Iris pigment epithelial cell (primary cell): ENCODE measurements at regions not wholly inside any gene's neighbourhood (a gene's known extent, or its start where the extent isn't known, plus 50 kb on each side); places are given as distances from the start of the nearest gene placed in this dataset.
"Not testable (repeated sequence)": the region's sequence is repeated elsewhere in the genome, so short reads cannot be mapped to it uniquely, and the experiment has no call there.

ENCODE experiments used
- DNase-seq: peaks from one replicate; pipeline ENCODE4 v3.0.0-alpha.2; 2011; ENCODE audit warnings: low read depth

- DNase-seq, result no peak
Measured at GRCh38 chr2:2586931-2587330, 255.9 kb upstream of the MYT1L start.

DNA sequence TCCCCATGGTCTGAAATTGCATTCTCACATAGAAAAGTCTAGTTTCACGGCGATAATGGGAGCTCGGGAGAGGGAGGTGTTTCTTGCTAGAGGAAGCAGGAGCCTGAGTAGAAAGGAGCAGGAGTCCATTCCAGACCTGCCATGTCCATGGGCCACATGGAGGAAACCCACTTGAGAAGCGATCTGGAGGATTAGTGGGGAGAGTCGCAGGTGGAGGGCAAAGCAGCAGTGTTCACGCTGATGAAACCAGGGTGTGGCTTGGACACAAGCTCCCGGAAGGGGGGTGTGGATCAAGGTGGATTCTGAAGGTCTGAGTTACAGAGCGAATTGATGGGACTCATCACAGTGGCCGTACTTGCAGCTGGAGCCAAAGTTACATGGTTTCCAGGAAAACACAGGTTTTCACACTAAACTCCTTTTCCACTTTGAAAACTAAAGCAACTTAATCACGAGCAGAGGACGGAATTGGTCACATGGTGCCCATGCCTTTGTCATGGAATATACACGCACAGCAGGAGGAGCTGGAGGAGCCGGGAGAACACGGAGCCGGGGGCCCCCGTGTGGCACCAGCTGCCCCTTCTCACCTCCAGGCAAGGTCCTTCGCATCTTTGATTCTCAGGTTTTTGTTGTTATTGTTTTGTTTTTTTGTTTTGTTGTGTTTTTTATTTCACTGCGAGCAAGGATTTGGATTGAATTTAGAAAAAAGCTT is 255.1 kb upstream of the MYT1L start:
- no peak for DNase-seq

- DNase-seq, result no peak
Measured at GRCh38 chr2:2582998-2583545, 252.0 kb upstream of the MYT1L start.

GRCh38 chr2:2581331-2582159 is 250.5 kb upstream of the MYT1L start:
- no peak for DNase-seq

GRCh38 chr2:2580841-2581240 is 249.8 kb upstream of the MYT1L start:
- not testable (repeated sequence) for DNase-seq

DNA sequence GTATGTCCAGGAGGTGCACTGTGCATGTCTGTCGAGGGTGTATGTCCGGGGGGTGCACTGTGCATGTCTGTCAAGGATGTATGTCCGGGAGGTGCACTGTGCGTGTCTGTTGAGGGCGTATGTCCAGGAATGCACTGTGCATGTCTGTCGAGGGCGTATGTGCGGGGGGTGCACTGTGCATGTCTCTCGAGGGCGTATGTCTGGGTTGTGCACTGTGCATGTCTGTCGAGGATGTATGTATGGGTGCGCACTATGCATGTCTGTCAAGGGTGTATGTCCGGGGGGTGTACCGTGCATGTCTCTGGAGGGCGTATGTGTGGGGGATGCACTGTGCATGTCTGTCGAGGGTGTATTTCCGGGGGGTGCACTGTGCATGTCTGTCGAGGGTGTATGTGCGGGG is 249.3 kb upstream of the MYT1L start:
- DNase-seq, result no peak

DNA sequence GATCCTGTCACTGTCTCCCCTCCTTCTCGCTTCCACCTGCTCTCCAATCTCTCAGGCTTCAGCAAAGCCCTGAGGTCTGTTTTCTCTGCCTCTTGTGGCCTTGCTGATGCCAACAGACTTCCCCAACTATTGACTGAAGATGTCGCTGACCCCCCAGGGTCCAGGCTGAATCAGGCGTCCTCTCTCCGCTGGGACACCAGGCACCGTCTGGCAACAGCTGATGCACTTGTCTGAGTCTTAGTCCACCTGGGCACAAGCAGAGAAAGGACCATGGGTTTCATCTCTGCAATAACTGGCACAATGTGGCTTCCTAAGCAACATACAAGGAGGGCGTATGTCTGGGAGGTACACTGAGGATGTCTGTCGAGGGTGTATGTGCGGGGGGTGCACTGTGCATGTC is 248.7 kb upstream of the MYT1L start:
- DNase-seq, result no peak

DNA sequence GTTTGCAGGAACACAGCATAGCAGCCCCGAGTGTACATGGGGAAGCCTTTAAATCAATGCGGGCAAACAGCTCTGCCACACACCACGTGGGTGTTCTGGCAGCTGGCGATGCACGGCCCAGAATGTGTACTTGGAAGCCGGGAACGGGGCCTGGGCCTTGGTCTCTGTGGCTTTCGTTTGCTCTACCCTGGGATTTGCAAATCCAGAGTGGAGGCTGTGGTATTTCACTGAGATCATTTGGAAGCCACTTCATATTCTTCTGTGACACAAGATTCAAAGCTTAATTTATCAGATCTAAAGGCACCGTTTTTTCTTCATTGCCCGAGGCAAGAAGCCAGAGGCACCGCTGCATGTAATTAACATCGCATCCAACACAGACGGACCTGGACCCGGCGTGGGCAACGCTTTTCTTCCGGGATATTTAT is 246.3 kb upstream of the MYT1L start:
- no peak for DNase-seq

DNA sequence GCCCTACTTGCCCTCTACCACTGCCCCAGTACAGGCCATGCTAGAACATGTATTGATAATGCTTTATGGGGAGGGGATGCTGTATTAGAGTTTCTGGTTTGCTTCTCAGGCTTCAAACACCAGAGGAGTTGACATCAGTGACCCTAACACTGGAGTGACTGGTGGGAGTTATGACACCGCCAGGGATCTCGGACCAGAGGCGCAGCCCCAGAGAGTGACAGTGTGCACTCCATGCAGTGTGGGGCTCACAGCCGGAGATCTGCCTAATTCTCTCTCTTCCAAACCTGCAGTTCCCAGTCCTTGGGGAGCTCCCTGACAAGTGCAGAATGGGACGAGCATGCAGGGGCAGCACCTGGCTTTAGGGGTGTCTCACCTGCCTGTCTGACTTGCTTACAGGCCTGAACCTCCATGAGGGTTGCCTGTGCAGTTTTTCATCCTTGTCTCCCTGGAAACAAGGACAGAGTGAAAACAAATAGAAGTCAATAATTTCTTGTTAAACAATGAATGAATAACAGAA is 244.9 kb upstream of the MYT1L start:
- DNase-seq, result no peak

DNA sequence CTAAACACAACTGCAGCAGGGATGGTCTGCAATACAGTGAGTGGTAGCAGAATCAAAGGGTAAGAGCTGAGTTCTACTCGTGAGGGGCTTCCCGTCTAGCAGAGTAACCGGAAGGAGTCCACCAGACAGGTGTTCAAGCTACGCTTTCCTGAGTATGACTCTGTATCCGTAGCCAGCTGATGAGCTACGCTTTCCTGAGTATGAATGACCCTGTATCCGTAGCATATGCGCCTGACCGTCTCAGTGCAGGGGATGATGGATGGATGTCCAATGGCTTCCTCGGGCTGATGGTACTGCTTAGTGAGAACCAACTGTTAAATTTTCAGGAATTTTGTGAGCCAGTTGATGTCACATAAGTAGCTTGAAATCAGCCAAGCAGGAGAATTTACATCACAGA is 244.1 kb upstream of the MYT1L start:
- DNase-seq, result no peak

DNA sequence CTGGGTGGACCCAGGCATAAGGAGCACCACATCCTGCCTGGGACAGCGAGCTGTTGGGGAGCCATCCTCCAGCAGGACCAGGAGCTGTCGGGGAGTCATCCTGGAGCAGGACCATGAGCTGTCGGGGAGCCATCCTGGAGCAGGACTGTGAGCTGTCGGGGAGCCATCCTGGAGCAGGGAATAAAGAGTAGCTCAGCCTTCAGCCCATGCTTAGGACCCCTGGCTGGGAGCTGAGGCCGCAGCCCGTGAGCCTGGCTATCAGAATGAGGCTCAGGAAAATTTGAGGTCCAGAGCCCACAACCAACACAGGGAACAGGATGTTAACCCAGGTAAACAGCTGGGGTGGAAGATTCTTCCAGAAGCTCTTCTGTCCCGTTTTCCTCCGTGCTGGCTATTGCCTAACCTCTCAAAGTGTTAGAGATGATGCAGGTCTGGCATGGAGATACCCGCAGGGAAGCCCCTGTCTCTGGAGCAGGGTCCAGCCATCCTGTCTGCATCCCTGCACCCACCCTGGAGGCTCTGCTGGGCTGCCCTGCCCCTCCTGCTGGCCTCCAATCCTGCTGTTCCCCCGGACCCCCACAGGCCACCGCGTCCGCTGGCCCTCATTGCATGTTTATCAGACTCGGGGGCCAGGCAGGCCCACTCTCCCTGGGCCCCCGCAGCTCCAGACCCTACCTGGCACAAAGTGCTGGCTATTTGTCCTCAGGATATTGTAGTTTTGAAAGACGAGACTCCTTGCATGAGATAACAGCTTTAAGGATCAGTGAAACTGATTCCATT is 243.5 kb upstream of the MYT1L start:
- no peak for DNase-seq

DNA sequence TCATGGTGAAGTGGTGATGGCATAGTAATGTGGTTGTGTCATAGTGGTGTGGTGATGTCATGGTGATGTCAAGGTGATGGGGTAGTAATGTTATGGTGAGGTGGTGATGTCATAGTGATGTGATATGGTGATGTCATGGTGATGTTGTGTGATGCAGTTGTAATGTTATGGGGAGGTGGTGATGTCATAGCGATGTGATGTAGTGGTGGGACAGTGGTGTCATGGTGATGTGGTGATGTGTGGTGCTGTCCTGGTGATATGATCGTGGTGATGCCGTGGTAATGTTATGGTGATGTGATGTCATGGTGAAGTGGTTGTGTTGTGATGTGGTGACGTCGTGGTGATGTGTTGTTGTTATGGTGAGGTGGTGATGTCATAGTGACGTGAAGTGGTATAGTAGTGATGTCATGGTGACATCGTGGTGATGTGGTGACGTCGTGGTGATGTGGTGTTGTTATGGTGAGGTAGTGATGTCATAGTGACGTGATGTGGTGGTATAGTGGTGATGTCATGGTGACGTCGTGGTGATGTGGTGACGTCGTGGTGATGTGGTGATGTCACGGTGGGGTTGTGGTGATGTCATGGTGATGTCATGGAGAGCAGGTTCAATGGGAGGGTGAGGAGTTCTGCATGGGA is 242.7 kb upstream of the MYT1L start:
- DNase-seq, result no peak

GRCh38 chr2:2573205-2573604 is 242.1 kb upstream of the MYT1L start:
- DNase-seq, result no peak

- no peak for DNase-seq
Measured at GRCh38 chr2:2572393-2573204, 241.5 kb upstream of the MYT1L start.

GRCh38 chr2:2571301-2572150 is 240.5 kb upstream of the MYT1L start:
- DNase-seq, result no peak

- no peak for DNase-seq
Measured at GRCh38 chr2:2570871-2571270, 239.8 kb upstream of the MYT1L start.

- DNase-seq, result no peak
Measured at GRCh38 chr2:2570360-2570759, 239.3 kb upstream of the MYT1L start.

DNA sequence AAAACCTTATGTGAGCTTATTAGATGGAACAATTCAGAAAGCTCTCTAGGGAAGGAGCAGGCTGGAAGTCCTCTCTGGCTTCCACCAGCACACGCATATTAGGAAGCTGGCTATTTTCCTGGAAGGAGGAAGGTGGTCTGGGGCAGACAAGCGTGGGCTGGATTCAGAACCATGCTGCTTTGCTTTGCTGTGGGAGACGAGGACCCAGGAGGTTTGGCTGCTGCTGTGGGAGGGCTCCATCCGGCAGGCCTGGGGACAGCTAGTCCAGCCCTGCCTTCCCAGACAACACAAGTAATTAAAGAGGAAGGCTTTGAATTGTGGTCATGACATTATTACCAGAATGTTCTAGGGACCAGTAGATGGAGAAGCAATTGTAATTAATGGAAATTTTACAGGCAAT is 238.8 kb upstream of the MYT1L start:
- no peak for DNase-seq

GRCh38 chr2:2569306-2569705 is 238.2 kb upstream of the MYT1L start:
- DNase-seq, result no peak

- DNase-seq, result no peak
Measured at GRCh38 chr2:2568411-2568810, 237.3 kb upstream of the MYT1L start.
